ENCODE measurements at regions not wholly inside any gene's neighbourhood (a gene's known extent, or its start where the extent isn't known, plus 50 kb on each side); places are given as distances from the start of the nearest gene placed in this dataset.
"Not testable (repeated sequence)": the region's sequence is repeated elsewhere in the genome, so short reads cannot be mapped to it uniquely, and the experiment has no call there.

DNA sequence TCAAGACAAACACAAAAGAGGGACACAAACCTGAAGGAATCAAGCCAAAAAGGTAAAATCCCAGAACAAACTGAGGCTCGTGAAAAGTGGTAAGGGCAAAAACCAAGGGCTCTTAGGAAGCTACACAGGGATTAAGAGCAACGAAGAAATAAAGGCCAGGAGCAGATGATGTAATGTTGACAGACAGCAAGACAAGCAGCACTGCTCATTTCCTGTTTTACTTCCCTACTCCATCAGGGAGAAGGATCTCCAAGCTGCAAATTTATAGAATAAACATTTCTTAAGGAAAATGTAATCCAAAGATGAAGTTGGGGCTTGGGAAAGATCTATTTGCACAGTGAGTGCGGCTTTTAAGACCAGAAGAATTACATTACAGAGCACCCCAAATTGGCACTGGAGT is 182.3 kb upstream of the MAP1B start:
- Mint-ChIP-seq H3K9me3 (ENCODE audit: insufficient read depth) (no peaks in the 10 kb centered on the region), H3K4me3 (no peak overlapping the region), H3K27ac (no peak overlapping the region), H3K27me3 (ENCODE audit: low read depth) (peaks cover 18% of the 10 kb centered on the region), H3K36me3 (ENCODE audit: low read depth) (no peaks in the 10 kb centered on the region), H3K4me1 (ENCODE audit: low read depth) (no peaks in the 10 kb centered on the region)
- CTCF ChIA-PET: no interaction called here
- POLR2A ChIA-PET: no interaction called here
- DNase-seq (no peak), ATAC-seq (no peak)

DNA sequence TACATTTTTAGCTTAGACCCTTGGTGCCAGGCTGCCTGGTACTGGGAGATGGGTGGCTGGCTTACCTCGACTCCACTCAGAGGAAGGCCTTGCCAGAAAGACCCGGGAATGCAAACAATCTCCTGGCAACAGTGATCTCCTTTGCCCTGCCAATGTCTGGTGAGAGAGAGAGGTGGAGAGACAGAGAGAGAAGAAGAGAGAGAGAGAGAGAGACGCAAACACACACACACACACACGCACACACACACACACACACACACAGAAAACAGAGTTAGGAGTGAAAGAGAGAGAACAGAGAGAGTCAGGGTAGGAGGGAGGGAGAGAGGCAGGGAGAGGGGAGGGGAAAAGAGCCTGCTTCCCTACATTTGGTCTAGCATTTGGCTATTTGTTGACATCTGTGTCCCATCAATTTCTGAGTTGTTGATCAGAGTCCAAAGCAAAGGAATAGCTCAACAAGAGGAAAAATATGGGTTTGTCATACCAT is 181.6 kb upstream of the MAP1B start:
- no peak for DNase-seq
- Mint-ChIP-seq H3K36me3 (ENCODE audit: low read depth) (no peaks in the 10 kb centered on the region), H3K4me3 (no peak overlapping the region), H3K9me3 (ENCODE audit: insufficient read depth) (no peaks in the 10 kb centered on the region), H3K27me3 (ENCODE audit: low read depth) (peaks cover 20% of the 10 kb centered on the region), H3K4me1 (ENCODE audit: low read depth) (no peaks in the 10 kb centered on the region), H3K27ac (no peak overlapping the region)
- ChIA-PET CTCF (interaction anchor here (0.5 kb wide), 1 partner anchor 241 kb away, joined by 3 read pairs; no protein-coding TSS in a partner anchor), POLR2A (no interaction called here)
- ATAC-seq: no peak

DNA sequence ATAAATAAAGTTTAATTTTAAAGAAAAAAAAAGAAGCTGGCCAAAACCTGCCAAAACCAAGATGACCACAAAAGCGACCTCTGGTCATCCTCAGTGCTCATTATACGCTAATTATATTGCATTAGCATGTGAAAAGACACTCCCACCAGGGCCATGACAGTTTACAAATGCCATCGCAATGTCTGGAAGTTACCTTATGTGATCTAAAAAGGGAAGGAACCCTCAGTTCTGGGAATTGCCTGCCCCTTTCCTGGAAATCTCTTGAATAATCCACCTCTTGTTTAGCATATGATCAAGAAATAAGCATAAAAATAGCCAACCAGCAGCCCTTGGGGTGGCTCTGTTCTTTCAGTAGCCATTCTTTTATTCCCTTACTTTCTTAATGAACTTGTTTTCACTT is 178.3 kb upstream of the MAP1B start:
- DNase-seq (no peak), ATAC-seq (no peak)
- POLR2A ChIA-PET: no interaction called here
- H3K36me3 Mint-ChIP-seq (ENCODE audit: low read depth): no peaks in the 10 kb centered on the region
- no peaks in the 10 kb centered on the region for H3K9me3 Mint-ChIP-seq (ENCODE audit: insufficient read depth)
- no peaks in the 10 kb centered on the region for H3K4me1 Mint-ChIP-seq (ENCODE audit: low read depth)
- CTCF ChIA-PET: no interaction called here
- H3K4me3 Mint-ChIP-seq: no peak overlapping the region
- peaks cover 19% of the 10 kb centered on the region for H3K27me3 Mint-ChIP-seq (ENCODE audit: low read depth)
- H3K27ac Mint-ChIP-seq: no peak overlapping the region

DNA sequence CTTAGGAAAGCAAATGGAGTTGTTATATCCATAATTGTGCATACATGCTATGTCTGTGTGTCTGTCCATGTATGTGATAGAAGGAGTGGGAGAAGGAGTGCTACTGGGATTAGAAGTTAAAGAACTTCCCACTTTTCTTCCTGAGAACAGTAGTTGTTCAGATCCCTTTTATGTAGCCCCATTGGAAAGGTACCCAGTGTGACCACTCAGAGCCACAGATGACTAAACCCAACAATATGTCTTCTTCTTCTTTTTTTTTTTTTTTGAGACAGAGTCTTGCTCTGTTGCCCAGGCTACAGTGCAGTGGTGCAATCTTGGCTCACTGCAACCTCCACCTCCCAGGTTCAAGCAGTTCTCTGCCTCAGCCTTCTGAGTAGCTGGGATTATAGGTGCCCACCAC is 176.7 kb upstream of the MAP1B start:
- H3K4me3 Mint-ChIP-seq; H3K36me3 Mint-ChIP-seq (ENCODE audit: low read depth); DNase-seq; H3K27ac Mint-ChIP-seq; ATAC-seq; H3K9me3 Mint-ChIP-seq (ENCODE audit: insufficient read depth); H3K4me1 Mint-ChIP-seq (ENCODE audit: low read depth); POLR2A ChIA-PET; CTCF ChIA-PET: not testable (repeated sequence)
- H3K27me3 Mint-ChIP-seq (ENCODE audit: low read depth): peaks cover 16% of the 10 kb centered on the region

DNA sequence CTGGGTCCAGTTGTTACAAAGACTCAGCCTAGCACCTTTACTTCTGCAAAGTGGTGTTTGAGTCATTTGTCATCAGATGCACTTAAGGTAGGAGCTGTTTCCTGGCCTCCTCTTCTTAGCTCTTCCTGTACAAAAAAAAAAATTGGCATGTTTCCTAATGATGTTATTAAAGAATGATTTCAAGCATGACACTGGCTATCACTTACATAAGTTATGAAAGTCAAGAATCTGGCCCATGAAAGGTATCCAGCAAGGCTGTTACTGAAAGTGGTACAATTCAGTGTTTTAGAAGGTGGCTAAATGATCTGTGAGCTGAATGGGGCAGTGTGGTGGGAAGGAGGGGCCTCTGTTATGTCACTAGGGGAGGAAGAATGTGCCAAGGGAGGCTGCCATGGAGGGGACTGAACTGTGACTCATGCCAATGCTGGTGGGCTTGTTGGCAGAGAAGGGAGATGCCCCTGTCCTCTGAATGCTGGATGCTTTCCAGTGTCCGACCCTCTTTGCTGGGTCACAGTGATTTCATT is 175.1 kb upstream of the MAP1B start:
- H3K36me3 Mint-ChIP-seq (ENCODE audit: low read depth): no peaks in the 10 kb centered on the region
- H3K4me1 Mint-ChIP-seq (ENCODE audit: low read depth): no peaks in the 10 kb centered on the region
- H3K9me3 Mint-ChIP-seq (ENCODE audit: insufficient read depth): no peaks in the 10 kb centered on the region
- POLR2A ChIA-PET: no interaction called here
- H3K4me3 Mint-ChIP-seq: no peak overlapping the region
- no peak overlapping the region for H3K27ac Mint-ChIP-seq
- CTCF ChIA-PET: no interaction called here
- H3K27me3 Mint-ChIP-seq (ENCODE audit: low read depth): peaks cover 14% of the 10 kb centered on the region
- no peak for ATAC-seq
- no peak for DNase-seq

DNA sequence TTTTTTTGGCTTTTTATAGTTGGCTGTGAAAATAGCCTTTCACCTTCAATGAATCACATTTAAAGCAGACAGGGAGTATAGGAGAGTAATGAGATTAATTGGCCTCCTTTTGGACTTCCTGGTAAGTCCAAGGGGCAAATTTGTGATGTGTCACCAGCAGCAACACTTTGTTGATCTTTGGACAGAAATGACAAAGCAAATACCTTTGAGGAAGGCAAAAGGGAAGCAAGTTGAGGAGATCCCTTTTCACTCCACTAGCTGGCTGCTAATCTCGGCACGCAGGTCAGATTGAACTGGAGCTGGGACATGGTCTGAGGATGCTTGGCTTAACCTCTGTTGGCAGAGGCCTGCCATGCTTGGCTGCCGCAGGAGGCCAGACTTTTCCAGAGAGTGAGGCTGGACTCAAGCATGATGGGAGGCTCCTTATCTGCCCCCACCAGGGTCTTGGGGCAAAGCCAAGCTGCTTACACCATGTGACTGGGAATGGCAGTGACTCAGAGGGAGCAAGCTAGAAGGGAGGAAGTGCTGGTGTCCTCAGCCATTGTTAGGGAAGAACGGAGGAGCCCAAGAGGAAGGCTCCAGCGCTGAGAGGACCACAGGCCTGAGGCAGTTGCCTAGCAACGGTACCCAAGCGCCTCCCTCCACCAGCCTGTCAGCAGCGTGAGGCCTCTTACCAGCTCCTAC is 174.5 kb upstream of the MAP1B start:
- DNase-seq (no peak), ATAC-seq (no peak)
- peaks cover 14% of the 10 kb centered on the region for H3K27me3 Mint-ChIP-seq (ENCODE audit: low read depth)
- H3K9me3 Mint-ChIP-seq (ENCODE audit: insufficient read depth): no peaks in the 10 kb centered on the region
- H3K36me3 Mint-ChIP-seq (ENCODE audit: low read depth): no peaks in the 10 kb centered on the region
- H3K4me1 Mint-ChIP-seq (ENCODE audit: low read depth): no peaks in the 10 kb centered on the region
- ChIA-PET POLR2A (no interaction called here), CTCF (no interaction called here)
- H3K4me3 Mint-ChIP-seq: no peak overlapping the region
- no peak overlapping the region for H3K27ac Mint-ChIP-seq

DNA sequence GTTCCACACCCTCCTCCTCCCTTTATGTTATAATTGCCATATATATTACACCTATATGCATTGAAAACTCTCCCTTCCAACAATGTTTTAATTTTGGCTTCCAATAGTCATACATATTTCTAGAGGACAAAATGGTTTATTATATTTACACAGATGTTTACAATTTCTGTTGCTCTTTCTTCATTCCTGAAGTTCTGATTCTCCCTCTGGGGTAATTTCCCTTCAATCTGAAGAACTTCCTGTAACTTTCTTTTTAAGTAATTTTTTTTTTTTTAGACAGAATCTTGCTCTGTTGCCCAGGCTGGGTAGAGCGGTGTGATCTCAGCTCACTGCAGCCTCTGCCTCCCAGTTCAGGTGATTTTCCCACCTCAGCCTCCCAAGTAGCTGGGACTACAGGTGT is 173.0 kb upstream of the MAP1B start:
- ChIA-PET CTCF (no interaction called here), POLR2A (no interaction called here)
- ATAC-seq (no peak), DNase-seq (no peak)
- Mint-ChIP-seq H3K27ac (no peak overlapping the region), H3K9me3 (ENCODE audit: insufficient read depth) (no peaks in the 10 kb centered on the region), H3K36me3 (ENCODE audit: low read depth) (no peaks in the 10 kb centered on the region), H3K27me3 (ENCODE audit: low read depth) (peaks cover 10% of the 10 kb centered on the region), H3K4me3 (no peak overlapping the region), H3K4me1 (ENCODE audit: low read depth) (no peaks in the 10 kb centered on the region)

DNA sequence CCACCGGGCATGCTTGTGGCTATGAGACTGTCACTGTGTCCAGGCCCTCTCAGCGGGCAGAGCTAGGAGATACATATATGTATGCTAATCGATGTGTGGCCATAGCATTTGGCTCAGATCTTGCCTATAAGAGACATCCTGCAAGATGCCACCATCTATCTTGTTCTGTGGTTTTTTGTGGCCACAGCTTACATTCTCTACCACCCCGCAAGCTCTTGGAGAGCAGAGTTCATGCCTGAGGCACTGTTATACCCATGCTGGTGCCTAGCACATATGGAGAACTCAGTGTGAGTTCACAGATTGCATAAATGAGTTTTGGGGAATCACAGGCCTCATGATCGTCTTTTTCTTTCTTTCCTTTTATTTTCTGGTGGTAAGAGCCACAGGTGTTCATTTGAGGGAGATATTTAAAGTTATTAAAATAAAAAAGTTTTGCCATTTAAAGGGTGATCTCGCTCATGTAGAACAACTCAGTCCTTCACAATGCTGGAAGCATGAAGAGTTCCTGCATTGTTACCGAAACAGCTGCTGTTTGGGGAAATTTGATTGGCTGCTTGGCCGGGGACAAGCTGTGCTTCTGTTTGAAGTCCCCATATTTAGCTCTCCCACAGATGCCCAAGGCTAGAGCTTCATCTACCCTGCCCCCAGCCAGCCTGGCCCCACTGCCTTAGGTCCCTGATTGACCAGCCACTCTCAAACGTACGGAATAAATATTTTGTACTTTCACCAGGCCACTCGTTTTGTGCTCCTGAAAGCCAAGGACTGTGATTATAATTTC is 169.2 kb upstream of the MAP1B start:
- Mint-ChIP-seq H3K4me3 (no peak overlapping the region), H3K27me3 (ENCODE audit: low read depth) (no peaks in the 10 kb centered on the region), H3K4me1 (ENCODE audit: low read depth) (no peaks in the 10 kb centered on the region), H3K9me3 (ENCODE audit: insufficient read depth) (no peaks in the 10 kb centered on the region), H3K36me3 (ENCODE audit: low read depth) (no peaks in the 10 kb centered on the region), H3K27ac (no peak overlapping the region)
- CTCF ChIA-PET: no interaction called here
- ATAC-seq: no peak
- POLR2A ChIA-PET: no interaction called here
- DNase-seq: no peak

DNA sequence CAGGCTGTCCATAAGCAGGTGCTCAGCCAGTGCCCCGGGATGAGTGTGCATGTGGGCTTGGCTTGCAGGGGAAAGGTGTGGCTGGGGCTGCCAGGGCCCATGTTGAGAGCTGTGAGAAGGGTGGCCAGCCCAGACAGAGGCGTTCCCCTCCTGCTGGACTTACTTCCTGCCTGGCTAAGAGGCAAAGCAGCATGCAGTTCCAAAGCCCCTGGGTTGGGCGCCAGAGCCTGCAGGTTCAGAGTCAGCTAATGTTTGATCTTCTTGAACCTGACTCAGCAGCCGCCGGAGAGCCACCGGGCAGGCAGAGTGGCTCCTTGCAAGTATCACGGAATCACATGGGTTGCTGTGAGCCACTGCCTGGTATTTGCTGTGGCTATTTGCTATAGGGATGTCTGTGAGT is 168.4 kb upstream of the MAP1B start:
- ChIA-PET CTCF (no interaction called here), POLR2A (no interaction called here)
- Mint-ChIP-seq H3K36me3 (ENCODE audit: low read depth) (no peaks in the 10 kb centered on the region), H3K9me3 (ENCODE audit: insufficient read depth) (no peaks in the 10 kb centered on the region), H3K4me3 (no peak overlapping the region), H3K27me3 (ENCODE audit: low read depth) (no peaks in the 10 kb centered on the region), H3K27ac (no peak overlapping the region), H3K4me1 (ENCODE audit: low read depth) (no peaks in the 10 kb centered on the region)
- ATAC-seq (no peak), DNase-seq (no peak)

DNA sequence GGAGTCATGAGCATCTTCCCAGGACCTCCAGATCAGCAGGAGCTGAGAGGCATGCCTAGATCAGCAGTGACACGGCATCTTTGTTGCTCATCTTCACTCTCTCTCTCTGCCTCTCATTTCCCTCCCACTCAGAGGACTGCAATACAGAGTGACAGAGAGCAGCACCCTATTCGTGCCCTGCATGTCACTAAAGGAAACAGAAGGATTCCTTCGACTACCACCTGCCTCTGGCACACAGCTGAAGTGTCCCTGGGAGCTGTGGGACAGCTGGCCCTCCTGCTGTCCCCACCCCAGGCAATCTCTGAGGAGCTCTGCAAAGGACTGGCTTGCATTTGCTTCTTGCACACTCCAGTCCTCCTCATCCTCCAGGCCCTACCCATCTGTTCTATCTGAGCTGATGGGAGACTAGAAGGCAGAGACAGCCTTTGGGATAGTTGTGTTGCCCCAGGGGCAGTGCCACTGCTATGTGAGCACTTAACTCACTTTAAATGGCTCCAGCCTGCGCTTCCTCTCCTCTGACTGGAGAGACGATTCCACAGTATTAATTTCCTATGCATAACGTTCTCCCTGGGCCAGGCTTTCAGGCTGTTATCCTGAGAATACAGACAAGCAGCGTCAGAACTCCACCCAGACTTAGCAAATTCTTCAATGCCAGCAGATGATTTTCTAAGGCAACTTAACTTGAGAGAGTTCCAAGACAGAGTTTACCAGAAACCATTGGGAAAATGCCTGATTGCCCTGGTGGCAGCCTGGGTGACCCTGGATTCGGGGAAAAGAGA is 167.6 kb upstream of the MAP1B start:
- Mint-ChIP-seq H3K36me3 (ENCODE audit: low read depth) (no peaks in the 10 kb centered on the region), H3K4me1 (ENCODE audit: low read depth) (no peaks in the 10 kb centered on the region), H3K9me3 (ENCODE audit: insufficient read depth) (no peaks in the 10 kb centered on the region), H3K27me3 (ENCODE audit: low read depth) (no peaks in the 10 kb centered on the region), H3K27ac (no peak overlapping the region), H3K4me3 (no peak overlapping the region)
- CTCF ChIA-PET: no interaction called here
- no peak for DNase-seq
- POLR2A ChIA-PET: no interaction called here
- ATAC-seq: no peak

DNA sequence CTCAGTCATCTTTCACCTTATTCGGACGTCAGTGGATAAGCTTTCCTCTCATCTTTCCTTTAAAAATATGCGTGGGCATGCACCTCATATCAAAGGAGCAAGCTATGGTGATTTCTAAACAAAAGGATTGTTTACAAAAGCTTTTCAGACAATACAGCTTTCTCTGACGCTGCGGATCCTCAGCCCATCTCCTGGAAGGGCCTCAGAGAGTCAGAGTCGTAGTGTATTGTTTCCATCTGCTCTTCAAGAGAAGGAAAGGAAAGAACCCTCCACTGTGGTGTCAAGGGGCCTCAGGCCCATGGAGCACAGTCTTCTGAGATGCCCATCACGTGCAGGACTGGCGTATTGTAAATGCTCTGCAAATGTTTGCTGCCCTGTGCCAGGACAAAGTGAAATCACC is 163.4 kb upstream of the MAP1B start:
- no peak overlapping the region for H3K4me3 Mint-ChIP-seq
- no peaks in the 10 kb centered on the region for H3K4me1 Mint-ChIP-seq (ENCODE audit: low read depth)
- H3K27ac Mint-ChIP-seq: no peak overlapping the region
- H3K27me3 Mint-ChIP-seq (ENCODE audit: low read depth): no peaks in the 10 kb centered on the region
- no peaks in the 10 kb centered on the region for H3K36me3 Mint-ChIP-seq (ENCODE audit: low read depth)
- ChIA-PET CTCF (no interaction called here), POLR2A (no interaction called here)
- DNase-seq (no peak), ATAC-seq (no peak)
- H3K9me3 Mint-ChIP-seq (ENCODE audit: insufficient read depth): no peaks in the 10 kb centered on the region

DNA sequence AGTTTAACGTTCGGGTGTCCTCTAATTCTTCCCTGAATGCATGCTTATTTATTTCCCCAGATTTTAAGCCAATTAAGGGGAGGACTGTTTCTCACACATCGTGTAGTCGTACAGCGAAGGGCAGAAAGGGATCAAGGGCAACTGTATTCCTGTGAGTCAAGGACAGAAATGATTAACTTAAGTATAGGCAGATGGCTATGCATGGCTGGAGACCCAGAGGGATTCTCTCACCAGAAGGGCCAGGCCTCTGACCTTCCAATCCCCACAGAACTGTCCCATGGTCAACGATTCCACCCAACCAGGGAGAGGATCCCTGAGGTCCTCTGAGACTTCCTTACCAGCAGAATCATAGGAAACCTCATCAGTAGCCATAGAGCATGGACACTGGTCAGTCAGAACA is 161.8 kb upstream of the MAP1B start:
- Mint-ChIP-seq H3K4me1 (ENCODE audit: low read depth) (no peaks in the 10 kb centered on the region), H3K27me3 (ENCODE audit: low read depth) (no peaks in the 10 kb centered on the region), H3K9me3 (ENCODE audit: insufficient read depth) (no peaks in the 10 kb centered on the region), H3K4me3 (no peak overlapping the region), H3K27ac (no peak overlapping the region), H3K36me3 (ENCODE audit: low read depth) (no peaks in the 10 kb centered on the region)
- no peak for DNase-seq
- ChIA-PET POLR2A (no interaction called here), CTCF (no interaction called here)
- no peak for ATAC-seq

Measured in activated CD8-positive, alpha-beta T cell treated with anti-CD3 and anti-CD28 coated beads, Interleukin-2, amount 10 ng/mL, durations not matched to agents 7 days and 5 days (primary cell).